ENCODE measurements at regions not wholly inside any gene's neighbourhood (a gene's known extent, or its start where the extent isn't known, plus 50 kb on each side); places are given as distances from the start of the nearest gene placed in this dataset.
A peak's percentile ranks its signal among the peaks of the same experiment; 100 is the strongest.

DNA sequence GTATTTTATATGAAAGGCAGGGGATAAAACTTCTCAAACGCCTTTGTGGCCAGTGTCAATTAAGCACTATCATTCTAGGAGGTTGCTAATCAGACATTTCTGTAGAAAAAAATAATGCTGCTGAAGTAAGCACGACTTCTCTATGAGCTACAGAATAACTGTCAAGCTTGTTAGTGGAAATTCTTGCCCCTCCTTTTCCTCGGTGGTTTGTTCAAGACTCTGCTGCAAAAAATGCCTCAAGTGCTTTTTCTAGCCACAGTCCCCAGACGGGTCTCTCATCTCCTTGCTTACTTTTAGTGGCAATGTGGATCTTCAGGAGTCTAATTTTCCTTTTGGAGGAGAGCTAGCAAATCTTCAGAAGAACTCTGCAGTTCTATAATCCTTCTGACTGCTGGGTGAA, 452.0 kb downstream of the FUT8 start:
- no peak for DNase-seq (ENCODE audit: low spot score)
- Histone ChIP-seq H2AFZ (no peak overlapping the region), H3K27ac (no peak overlapping the region), H3K4me1 (ENCODE audit: insufficient read depth) (peaks cover 5% of the 10 kb centered on the region), H3K79me2 (no peaks in the 10 kb centered on the region), H3K36me3 (replicated peaks; ENCODE audit: insufficient read depth, low read depth) (no peaks in the 10 kb centered on the region), H3K27me3 (no peaks in the 10 kb centered on the region), H3K9me2 (replicated peaks; ENCODE audit: insufficient read depth) (no peaks in the 10 kb centered on the region), H4K20me1 (ENCODE audit: insufficient read depth, poor library complexity, severe bottlenecking) (no peaks in the 10 kb centered on the region), H3K4me3 (no peak overlapping the region), H3K4me2 (peak overlapping the region; percentile 7), H3K9me3 (ENCODE audit: low read depth) (no peaks in the 10 kb centered on the region)
- TF ChIP-seq EZH2 (IDR thresholded peaks at IDR 0.05; ENCODE audit: borderline replicate concordance) (no peak), EZH2phosphoT487 (IDR thresholded peaks at IDR 0.05; ENCODE audit: low read depth, severe bottlenecking, unreplicated experiment) (no peak), CTCF (IDR thresholded peaks at IDR 0.05; ENCODE audit: poor library complexity) (no peak)
- WGBS (ENCODE audit: low lambda C conversion rate, missing lambda C conversion rate) = 49% methylated on average over 4 of the region's 4 CpGs

GRCh38 chr14:65864984-65865383, 452.5 kb downstream of the FUT8 start:
- no peak overlapping the region for H3K4me3 ChIP-seq
- no peaks in the 10 kb centered on the region for H3K9me3 ChIP-seq (ENCODE audit: low read depth)
- no peaks in the 10 kb centered on the region for H3K27me3 ChIP-seq
- no peak overlapping the region for H2AFZ ChIP-seq
- H3K27ac ChIP-seq = no peak overlapping the region
- 26% methylated on average over 3 of the region's 3 CpGs for WGBS (ENCODE audit: low lambda C conversion rate, missing lambda C conversion rate)
- no peaks in the 10 kb centered on the region for H3K9me2 ChIP-seq (replicated peaks; ENCODE audit: insufficient read depth)
- peaks cover 5% of the 10 kb centered on the region for H3K4me1 ChIP-seq (ENCODE audit: insufficient read depth)
- no peak for TF ChIP-seq EZH2 (IDR thresholded peaks at IDR 0.05; ENCODE audit: borderline replicate concordance)
- no peak for TF ChIP-seq EZH2phosphoT487 (IDR thresholded peaks at IDR 0.05; ENCODE audit: low read depth, severe bottlenecking, unreplicated experiment)
- DNase-seq (ENCODE audit: low spot score) = no peak
- no peaks in the 10 kb centered on the region for H4K20me1 ChIP-seq (ENCODE audit: insufficient read depth, poor library complexity, severe bottlenecking)
- H3K36me3 ChIP-seq (replicated peaks; ENCODE audit: insufficient read depth, low read depth) = no peaks in the 10 kb centered on the region
- H3K4me2 ChIP-seq = peak overlapping the region; percentile 7
- no peaks in the 10 kb centered on the region for H3K79me2 ChIP-seq

- TF ChIP-seq EZH2phosphoT487 (IDR thresholded peaks at IDR 0.05; ENCODE audit: low read depth, severe bottlenecking, unreplicated experiment) = no peak
- no peak for TF ChIP-seq EZH2 (IDR thresholded peaks at IDR 0.05; ENCODE audit: borderline replicate concordance)
- Histone ChIP-seq H3K4me3 (no peak overlapping the region), H3K36me3 (replicated peaks; ENCODE audit: insufficient read depth, low read depth) (no peaks in the 10 kb centered on the region), H3K4me2 (no peak overlapping the region), H3K4me1 (ENCODE audit: insufficient read depth) (peaks cover 5% of the 10 kb centered on the region), H4K20me1 (ENCODE audit: insufficient read depth, poor library complexity, severe bottlenecking) (no peaks in the 10 kb centered on the region), H3K79me2 (no peaks in the 10 kb centered on the region), H3K9me2 (replicated peaks; ENCODE audit: insufficient read depth) (no peaks in the 10 kb centered on the region), H3K27me3 (no peaks in the 10 kb centered on the region), H2AFZ (no peak overlapping the region), H3K9me3 (ENCODE audit: low read depth) (no peaks in the 10 kb centered on the region), H3K27ac (no peak overlapping the region)
- DNase-seq (ENCODE audit: low spot score) = no peak
- whole genome bisulfite sequencing (ENCODE audit: low lambda C conversion rate, missing lambda C conversion rate) = 63% methylated on average over 3 of the region's 3 CpGs
Observed at GRCh38 chr14:65866448-65866847, 453.9 kb downstream of the FUT8 start.

- Histone ChIP-seq H3K9me2 (replicated peaks; ENCODE audit: insufficient read depth) (no peaks in the 10 kb centered on the region), H3K36me3 (replicated peaks; ENCODE audit: insufficient read depth, low read depth) (no peaks in the 10 kb centered on the region), H4K20me1 (ENCODE audit: insufficient read depth, poor library complexity, severe bottlenecking) (no peaks in the 10 kb centered on the region), H3K4me2 (no peak overlapping the region), H3K4me1 (ENCODE audit: insufficient read depth) (peaks cover 5% of the 10 kb centered on the region), H3K27me3 (no peaks in the 10 kb centered on the region), H3K79me2 (no peaks in the 10 kb centered on the region), H3K4me3 (no peak overlapping the region), H3K27ac (no peak overlapping the region), H3K9me3 (ENCODE audit: low read depth) (no peaks in the 10 kb centered on the region), H2AFZ (no peak overlapping the region)
- WGBS (ENCODE audit: low lambda C conversion rate, missing lambda C conversion rate) = 66% methylated on average over 4 of the region's 4 CpGs
- DNase-seq (ENCODE audit: low spot score) = peak; percentile 42
- TF ChIP-seq CTCF (IDR thresholded peaks at IDR 0.05; ENCODE audit: poor library complexity) (no peak), EZH2phosphoT487 (IDR thresholded peaks at IDR 0.05; ENCODE audit: low read depth, severe bottlenecking, unreplicated experiment) (no peak), EZH2 (IDR thresholded peaks at IDR 0.05; ENCODE audit: borderline replicate concordance) (no peak)
Observed at GRCh38 chr14:65866886-65867285, 454.4 kb downstream of the FUT8 start.

Measured in hepatocyte (in vitro differentiated cells).